ENCODE measurements at regions not wholly inside any gene's neighbourhood (a gene's known extent, or its start where the extent isn't known, plus 50 kb on each side); places are given as distances from the start of the nearest gene placed in this dataset.

GRCh38 chr9:102295188-102295587 lies 556.7 kb upstream of the GRIN3A start:
- TF ChIP-seq POLR2A (IDR thresholded peaks at IDR 0.05) = no peak
- TF ChIP-seq CTCF (IDR thresholded peaks at IDR 0.05) = no peak
- TF ChIP-seq POLR2AphosphoS5 (IDR thresholded peaks at IDR 0.05) = no peak

Data from prostate gland (tissue), 2 donors.